Parathyroid adenoma (tissue), 2 donors: ENCODE measurements at regions not wholly inside any gene's neighbourhood (a gene's known extent, or its start where the extent isn't known, plus 50 kb on each side); places are given as distances from the start of the nearest gene placed in this dataset.

Experiments
- H2AFZ ChIP-seq: fragments of 300-600 bp; sonication (generic); one replicate; pipeline ENCODE4 v1.7.0; 2017; ENCODE audit warnings: antibody characterized with exemption, mild to moderate bottlenecking
- H3K27ac ChIP-seq: fragments of 300-600 bp; sonication (generic); one replicate; pipeline ENCODE4 v1.7.0; 2017
- H3K27me3 ChIP-seq: fragments of 300-600 bp; sonication (generic); one replicate; pipeline ENCODE4 v1.7.0; 2017; ENCODE audit warnings: low read length; ENCODE audit not compliant: control insufficient read depth, insufficient read depth
- H3K36me3 ChIP-seq: fragments of 300-600 bp; sonication (generic); one replicate; pipeline ENCODE4 v1.7.0; 2017; ENCODE audit warnings: low read length; ENCODE audit not compliant: control insufficient read depth, insufficient read depth
- H3K4me1 ChIP-seq: fragments of 300-600 bp; sonication (generic); one replicate; pipeline ENCODE4 v1.7.0; 2017; ENCODE audit warnings: control low read depth
- H3K4me2 ChIP-seq: fragments of 300-600 bp; sonication (generic); one replicate; pipeline ENCODE4 v1.7.0; 2017; ENCODE audit warnings: low read length
- H3K4me3 ChIP-seq: fragments of 300-600 bp; sonication (generic); one replicate; pipeline ENCODE4 v1.7.0; 2017; ENCODE audit warnings: low read depth, low read length
- H3K79me2 ChIP-seq: fragments of 300-600 bp; sonication (generic); one replicate; pipeline ENCODE4 v1.7.0; 2017; ENCODE audit warnings: control low read depth
- H3K9ac ChIP-seq: fragments of 300-600 bp; sonication (generic); one replicate; pipeline ENCODE4 v1.7.0; 2017; ENCODE audit warnings: mild to moderate bottlenecking
- H3K9me3 ChIP-seq: fragments of 300-600 bp; sonication (generic); one replicate; pipeline ENCODE4 v1.7.0; 2017; ENCODE audit warnings: low read length; ENCODE audit not compliant: control insufficient read depth
- TF ChIP-seq, protein P1 (sequence below): fragments of 300-600 bp; sonication (generic); IDR thresholded peaks from one replicate; pipeline ENCODE4 v1.7.0; 2017; ENCODE audit warnings: antibody characterized with exemption, mild to moderate bottlenecking
- donor health status: primary hyperparathyroidism.

DNA sequence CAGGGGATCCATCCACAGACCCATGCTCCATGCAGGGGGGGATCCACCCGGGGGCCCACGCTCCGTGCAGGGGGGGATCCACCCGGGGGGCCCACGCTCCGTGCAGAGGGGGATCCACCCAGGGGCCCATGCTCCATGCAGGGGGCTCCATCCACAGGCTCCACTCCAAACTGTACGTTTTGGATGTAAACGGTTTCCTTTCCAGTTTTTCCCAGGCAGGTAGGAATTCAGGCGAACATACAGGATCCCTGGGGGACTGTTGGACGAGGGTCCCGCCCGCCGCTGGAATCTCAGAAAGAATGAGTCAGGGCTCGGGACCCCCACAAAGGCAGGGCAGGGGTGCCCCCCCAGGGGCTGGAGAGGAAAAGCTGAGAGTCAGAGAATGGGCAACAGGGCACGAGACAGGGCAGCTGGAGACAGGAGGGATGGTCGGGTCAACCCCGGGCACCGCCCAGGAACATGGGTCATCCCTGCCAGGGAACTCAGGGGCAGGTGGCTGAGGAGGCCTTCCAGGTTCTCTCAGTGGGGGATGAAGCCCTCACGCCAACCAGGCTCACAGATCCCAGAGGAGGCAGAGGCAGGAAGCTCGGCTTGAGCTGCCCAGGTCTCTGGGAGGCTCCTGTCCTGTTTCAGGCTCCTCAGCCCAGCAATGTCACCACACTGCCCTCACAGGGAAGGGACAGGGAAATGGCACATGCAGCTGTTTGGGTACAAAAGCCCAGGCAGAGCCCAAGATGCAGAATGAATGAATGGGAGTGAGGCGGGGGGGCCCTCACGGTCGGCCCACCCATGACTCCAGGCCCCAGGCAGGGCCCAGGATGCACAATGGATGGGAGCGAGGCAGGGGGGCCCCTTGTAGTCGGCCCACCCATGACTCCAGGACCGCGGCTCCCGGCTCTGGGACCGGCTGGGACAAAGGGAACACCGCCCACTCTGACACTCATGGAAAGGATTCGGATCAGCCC, 200.2 kb downstream of the BRD1 start:
- TF ChIP-seq, protein P1, sequence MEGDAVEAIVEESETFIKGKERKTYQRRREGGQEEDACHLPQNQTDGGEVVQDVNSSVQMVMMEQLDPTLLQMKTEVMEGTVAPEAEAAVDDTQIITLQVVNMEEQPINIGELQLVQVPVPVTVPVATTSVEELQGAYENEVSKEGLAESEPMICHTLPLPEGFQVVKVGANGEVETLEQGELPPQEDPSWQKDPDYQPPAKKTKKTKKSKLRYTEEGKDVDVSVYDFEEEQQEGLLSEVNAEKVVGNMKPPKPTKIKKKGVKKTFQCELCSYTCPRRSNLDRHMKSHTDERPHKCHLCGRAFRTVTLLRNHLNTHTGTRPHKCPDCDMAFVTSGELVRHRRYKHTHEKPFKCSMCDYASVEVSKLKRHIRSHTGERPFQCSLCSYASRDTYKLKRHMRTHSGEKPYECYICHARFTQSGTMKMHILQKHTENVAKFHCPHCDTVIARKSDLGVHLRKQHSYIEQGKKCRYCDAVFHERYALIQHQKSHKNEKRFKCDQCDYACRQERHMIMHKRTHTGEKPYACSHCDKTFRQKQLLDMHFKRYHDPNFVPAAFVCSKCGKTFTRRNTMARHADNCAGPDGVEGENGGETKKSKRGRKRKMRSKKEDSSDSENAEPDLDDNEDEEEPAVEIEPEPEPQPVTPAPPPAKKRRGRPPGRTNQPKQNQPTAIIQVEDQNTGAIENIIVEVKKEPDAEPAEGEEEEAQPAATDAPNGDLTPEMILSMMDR = no peak
- no peaks in the 10 kb centered on the region for H3K36me3 ChIP-seq
- H2AFZ ChIP-seq = no peak overlapping the region
- no peak overlapping the region for H3K9ac ChIP-seq
- H3K4me1 ChIP-seq = no peaks in the 10 kb centered on the region
- H3K9me3 ChIP-seq = no peaks in the 10 kb centered on the region
- H3K27me3 ChIP-seq = no peaks in the 10 kb centered on the region
- H3K79me2 ChIP-seq = no peaks in the 10 kb centered on the region
- no peak overlapping the region for H3K4me3 ChIP-seq
- no peak overlapping the region for H3K4me2 ChIP-seq
- no peak overlapping the region for H3K27ac ChIP-seq

- TF ChIP-seq, protein P1 = no peak
- Histone ChIP-seq H3K9me3 (no peaks in the 10 kb centered on the region), H3K79me2 (no peaks in the 10 kb centered on the region), H2AFZ (no peak overlapping the region), H3K4me3 (no peak overlapping the region), H3K9ac (no peak overlapping the region), H3K36me3 (no peaks in the 10 kb centered on the region), H3K27me3 (no peaks in the 10 kb centered on the region), H3K4me1 (no peaks in the 10 kb centered on the region), H3K4me2 (no peak overlapping the region), H3K27ac (no peak overlapping the region)
Observed at GRCh38 chr22:49626361-49627216, 201.1 kb downstream of the BRD1 start.

DNA sequence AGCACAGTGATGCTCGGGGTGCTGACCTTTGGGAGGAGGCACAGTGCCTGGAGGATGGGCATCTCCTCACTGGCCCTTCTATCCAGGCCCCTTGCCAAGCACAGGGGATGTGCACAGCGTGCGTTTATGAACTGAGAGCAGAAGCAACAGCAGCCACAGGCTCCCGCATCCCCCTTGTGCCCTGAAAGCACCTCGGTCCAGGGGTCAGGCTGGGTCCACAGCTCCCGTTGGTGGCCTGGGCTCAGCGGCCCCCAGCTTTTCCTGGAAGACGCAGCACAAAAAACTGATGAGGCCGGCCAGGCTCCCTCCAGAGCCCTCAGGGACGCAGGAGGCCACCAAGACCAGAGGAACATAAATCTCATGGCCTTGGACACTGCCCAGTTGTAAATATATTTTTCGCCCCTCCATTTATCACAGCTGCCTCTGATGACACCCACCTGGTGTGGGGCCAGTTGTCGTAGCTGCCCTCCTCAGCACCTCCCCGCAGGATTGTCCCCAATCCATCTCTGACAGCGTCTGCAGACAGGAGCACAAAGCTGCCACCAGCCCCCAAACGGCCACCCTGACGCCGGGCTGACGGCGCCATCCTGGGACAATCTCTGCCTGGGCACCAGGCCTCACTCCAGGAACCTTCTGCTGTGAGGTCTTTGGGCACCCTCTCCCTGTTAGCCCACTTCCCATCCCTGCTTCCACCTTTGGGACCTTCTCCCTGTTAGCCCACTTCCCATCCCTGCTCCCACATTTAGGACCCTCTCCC, 203.1 kb downstream of the BRD1 start:
- no peaks in the 10 kb centered on the region for H3K79me2 ChIP-seq
- no peak overlapping the region for H2AFZ ChIP-seq
- no peaks in the 10 kb centered on the region for H3K27me3 ChIP-seq
- H3K4me2 ChIP-seq = no peak overlapping the region
- no peaks in the 10 kb centered on the region for H3K4me1 ChIP-seq
- no peak overlapping the region for H3K9ac ChIP-seq
- H3K9me3 ChIP-seq = no peaks in the 10 kb centered on the region
- no peak overlapping the region for H3K4me3 ChIP-seq
- TF ChIP-seq, protein P1 = no peak
- no peaks in the 10 kb centered on the region for H3K36me3 ChIP-seq
- H3K27ac ChIP-seq = no peak overlapping the region

DNA sequence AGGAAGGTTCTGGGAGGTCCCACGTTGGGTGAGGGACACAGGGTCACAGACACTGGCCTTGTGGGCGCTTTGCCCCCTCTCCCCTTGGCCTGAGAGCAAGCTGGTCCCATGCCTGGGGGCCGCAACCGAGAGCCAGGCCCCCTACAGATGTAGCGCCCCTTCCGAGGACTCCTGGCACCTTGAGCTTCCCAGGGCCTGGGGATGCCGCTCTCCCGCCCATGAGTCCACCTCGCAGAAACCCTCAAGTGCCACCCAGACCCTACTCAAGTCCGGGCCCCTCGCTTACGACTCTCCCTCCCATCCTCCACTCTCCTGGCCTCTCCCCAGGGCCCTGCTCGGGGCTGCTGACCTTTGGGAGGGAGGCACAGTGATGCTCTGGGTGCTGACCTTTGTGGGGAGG, 204.0 kb downstream of the BRD1 start:
- Histone ChIP-seq H3K4me3 (no peak overlapping the region), H3K27ac (no peak overlapping the region), H2AFZ (no peak overlapping the region), H3K4me1 (no peaks in the 10 kb centered on the region), H3K9me3 (no peaks in the 10 kb centered on the region), H3K4me2 (no peak overlapping the region), H3K27me3 (no peaks in the 10 kb centered on the region), H3K36me3 (no peaks in the 10 kb centered on the region), H3K9ac (no peak overlapping the region), H3K79me2 (no peaks in the 10 kb centered on the region)
- TF ChIP-seq, protein P1 = no peak
